ENCODE measurements at regions not wholly inside any gene's neighbourhood (a gene's known extent, or its start where the extent isn't known, plus 50 kb on each side); places are given as distances from the start of the nearest gene placed in this dataset.

- intact Hi-C loops (cut with DNase I) = no loop called here
- DNase-seq = no peak
Observed at GRCh38 chr3:168859143-168859542, 763.4 kb upstream of the GOLIM4 start.

GRCh38 chr3:168858327-168858726, 762.6 kb upstream of the GOLIM4 start:
- no peak for DNase-seq
- intact Hi-C loops (cut with DNase I) = no loop called here

GRCh38 chr3:168850109-168850508, 754.4 kb upstream of the GOLIM4 start:
- DNase-seq = no peak
- intact Hi-C loops (cut with DNase I) = no loop called here

- intact Hi-C loops (cut with DNase I) = loop anchor here (1.0 to 5.0 kb wide), 3 partner anchors 337 to 800 kb away; no protein-coding TSS in a partner anchor
- peak in 2 of 10 donors; percentile 8 to 10 for DNase-seq
Observed at GRCh38 chr3:168847291-168847883, 751.7 kb upstream of the GOLIM4 start.

- no peak for DNase-seq
- intact Hi-C loops (cut with DNase I) = loop anchor here (5.0 kb wide), 1 partner anchor 798 kb away; no protein-coding TSS in a partner anchor
Observed at GRCh38 chr3:168844894-168845482, 749.3 kb upstream of the GOLIM4 start.

- intact Hi-C loops (cut with DNase I) = no loop called here
- DNase-seq = no peak
Observed at GRCh38 chr3:168844472-168844871, 748.7 kb upstream of the GOLIM4 start.

GRCh38 chr3:168843481-168843880, 747.8 kb upstream of the GOLIM4 start:
- intact Hi-C loops (cut with DNase I) = no loop called here
- no peak for DNase-seq

- intact Hi-C loops (cut with DNase I) = no loop called here
Observed at GRCh38 chr3:168839653-168840052, 743.9 kb upstream of the GOLIM4 start.

GRCh38 chr3:168834558-168834957, 738.8 kb upstream of the GOLIM4 start:
- intact Hi-C loops (cut with DNase I) = no loop called here
- DNase-seq = no peak

More at GRCh38 chr3:168839653-168840052, 743.9 kb upstream of the GOLIM4 start:
- DNase-seq = no peak

GRCh38 chr3:168828943-168829342, 733.2 kb upstream of the GOLIM4 start:
- DNase-seq = peak in 1 of 10 donors; percentile 70
- intact Hi-C loops (cut with DNase I) = no loop called here

- intact Hi-C loops (cut with DNase I) = no loop called here
- DNase-seq = no peak
Observed at GRCh38 chr3:168828536-168828935, 732.8 kb upstream of the GOLIM4 start.

GRCh38 chr3:168828014-168828413, 732.3 kb upstream of the GOLIM4 start:
- intact Hi-C loops (cut with DNase I) = no loop called here

GRCh38 chr3:168824107-168824506, 728.4 kb upstream of the GOLIM4 start:
- intact Hi-C loops (cut with DNase I) = no loop called here
- DNase-seq = no peak

More at GRCh38 chr3:168828014-168828413, 732.3 kb upstream of the GOLIM4 start:
- no peak for DNase-seq

- intact Hi-C loops (cut with DNase I) = no loop called here
- DNase-seq = no peak
Observed at GRCh38 chr3:168823466-168823865, 727.7 kb upstream of the GOLIM4 start.

GRCh38 chr3:168820810-168821415, 725.2 kb upstream of the GOLIM4 start:
- DNase-seq = no peak
- intact Hi-C loops (cut with DNase I) = no loop called here

GRCh38 chr3:168817177-168817576, 721.5 kb upstream of the GOLIM4 start:
- DNase-seq = no peak
- intact Hi-C loops (cut with DNase I) = no loop called here

GRCh38 chr3:168815946-168816345, 720.2 kb upstream of the GOLIM4 start:
- intact Hi-C loops (cut with DNase I) = no loop called here
- no peak for DNase-seq

GRCh38 chr3:168813225-168813802, 717.6 kb upstream of the GOLIM4 start:
- intact Hi-C loops (cut with DNase I) = no loop called here
- no peak for DNase-seq

- intact Hi-C loops (cut with DNase I) = no loop called here
- DNase-seq = no peak
Observed at GRCh38 chr3:168812234-168812633, 716.5 kb upstream of the GOLIM4 start.

- DNase-seq = no peak
Observed at GRCh38 chr3:168808596-168808995, 712.9 kb upstream of the GOLIM4 start.

GRCh38 chr3:168807448-168807847, 711.7 kb upstream of the GOLIM4 start:
- DNase-seq = no peak
- intact Hi-C loops (cut with DNase I) = no loop called here

More at GRCh38 chr3:168808596-168808995, 712.9 kb upstream of the GOLIM4 start:
- intact Hi-C loops (cut with DNase I) = no loop called here

GRCh38 chr3:168806871-168807270, 711.1 kb upstream of the GOLIM4 start:
- DNase-seq = no peak
- intact Hi-C loops (cut with DNase I) = no loop called here
